GM12865 (cell line): ENCODE measurements at regions not wholly inside any gene's neighbourhood (a gene's known extent, or its start where the extent isn't known, plus 50 kb on each side); places are given as distances from the start of the nearest gene placed in this dataset.

ENCODE experiments used
- DNase-seq: peaks from one replicate; pipeline ENCODE4 v3.0.0; 2010; ENCODE audit warnings: low read depth
- H3K4me3 ChIP-seq: 2 replicates; pipeline ENCODE4 v1.5.1; 2011; ENCODE audit warnings: mild to moderate bottlenecking, low read depth, low read length, control low read depth
- CTCF ChIP-seq: IDR thresholded peaks from 2 replicates; pipeline ENCODE4 v1.5.1; 2011; ENCODE audit warnings: low read length, control low read depth, low read depth, inconsistent platforms; ENCODE audit not compliant: insufficient read depth; ENCODE audit errors: missing control alignments

- no peak overlapping the region for H3K4me3 ChIP-seq
- no peak for DNase-seq
- no peak for TF ChIP-seq CTCF
Observed at GRCh38 chr2:82524826-82525225, 1934.3 kb downstream of the SUCLG1 start.

- TF ChIP-seq CTCF = no peak
- H3K4me3 ChIP-seq = no peak overlapping the region
- DNase-seq = no peak
Observed at GRCh38 chr2:82511894-82512293, 1947.2 kb downstream of the SUCLG1 start.

GRCh38 chr2:82508702-82509101, 1950.4 kb downstream of the SUCLG1 start:
- no peak for DNase-seq
- H3K4me3 ChIP-seq = no peak overlapping the region
- no peak for TF ChIP-seq CTCF

- DNase-seq = no peak
Observed at GRCh38 chr2:82507657-82508056, 1951.4 kb downstream of the SUCLG1 start.

GRCh38 chr2:82501217-82501616, 1957.9 kb downstream of the SUCLG1 start:
- no peak for DNase-seq
- H3K4me3 ChIP-seq = no peak overlapping the region

More at GRCh38 chr2:82507657-82508056, 1951.4 kb downstream of the SUCLG1 start:
- TF ChIP-seq CTCF = no peak
- H3K4me3 ChIP-seq = no peak overlapping the region

GRCh38 chr2:82498777-82499443, 1960.2 kb downstream of the SUCLG1 start:
- no peak for DNase-seq
- no peak overlapping the region for H3K4me3 ChIP-seq
- no peak for TF ChIP-seq CTCF

More at GRCh38 chr2:82501217-82501616, 1957.9 kb downstream of the SUCLG1 start:
- no peak for TF ChIP-seq CTCF

- DNase-seq = no peak
- no peak overlapping the region for H3K4me3 ChIP-seq
- no peak for TF ChIP-seq CTCF
Observed at GRCh38 chr2:82494739-82495138, 1964.3 kb downstream of the SUCLG1 start.
